Endothelial cell of umbilical vein (primary cell): ENCODE measurements at regions not wholly inside any gene's neighbourhood (a gene's known extent, or its start where the extent isn't known, plus 50 kb on each side); places are given as distances from the start of the nearest gene placed in this dataset.

Experiments
- BruUV-seq: library from RNA; stranded (reverse); fragments of 400-500 nt; replicated peaks from 2 replicates; lab custom pipeline; 2021; lab: Mats Ljungman, UMichigan
- CTCF ChIA-PET: fragments of 300-600, 350-600 bp; sonication (Branson Sonifier 250); formaldehyde crosslinking; loops from one replicate; lab custom pipeline; 2021; ENCODE audit warnings: antibody characterized with exemption, inconsistent platforms; lab: Charles Lee
- POLR2A ChIA-PET: fragments of 300-600, 350-600 bp; sonication (Branson Sonifier 250); formaldehyde crosslinking; loops from one replicate; lab custom pipeline; 2021; ENCODE audit warnings: antibody characterized with exemption, inconsistent platforms; lab: Charles Lee
- DNase-seq: peaks from one replicate; pipeline ENCODE4 v3.0.0-alpha.2; 2011; ENCODE audit warnings: low read depth, low spot score
- FAIRE-seq: peaks from 2 replicates; lab custom pipeline; 2011; peaks lifted over from hg19 to GRCh38; lab: Jason Lieb, UNC
- H2AFZ ChIP-seq: 2 replicates; pipeline ENCODE4 v1.6.0; 2012; ENCODE audit warnings: low read depth, low read length, control low read depth, inconsistent platforms
- H3K27ac ChIP-seq: 2 replicates; pipeline ENCODE4 v1.5.1; 2011; ENCODE audit warnings: low read depth, mild to moderate bottlenecking, control low read depth, low read length, moderate library complexity; ENCODE audit not compliant: insufficient read depth
- H3K27me3 ChIP-seq, 2 experiments: 2 replicates each; pipeline versions ENCODE4 v1.6.0 to v1.6.1; 2011; ENCODE audit warnings: low read length in 2 of 2, mixed read lengths in 1 of 2; ENCODE audit not compliant: control insufficient read depth in 2 of 2, insufficient read depth in 2 of 2
- H3K36me3 ChIP-seq, 2 experiments: 2 replicates in 1 of 2; 3 replicates in 1 of 2; pipeline ENCODE4 v1.5.1; 2011; ENCODE audit warnings: low read length in 2 of 2, mild to moderate bottlenecking in 1 of 2, moderate library complexity in 1 of 2; ENCODE audit not compliant: control insufficient read depth in 2 of 2, insufficient read depth in 2 of 2; ENCODE audit errors: extremely low read depth in 1 of 2
- H3K4me1 ChIP-seq: 3 replicates; pipeline ENCODE4 v1.5.1; 2011; ENCODE audit warnings: mild to moderate bottlenecking, low read length; ENCODE audit not compliant: control insufficient read depth, insufficient read depth; ENCODE audit errors: extremely low read depth
- H3K4me2 ChIP-seq: 2 replicates; pipeline ENCODE4 v1.6.1; 2011; ENCODE audit warnings: low read length, control low read depth, mixed read lengths; ENCODE audit not compliant: insufficient read depth
- H3K4me3 ChIP-seq, 3 experiments: fragments of 200-600 bp in 1 of 3; sonication (generic), shearing (Covaris generic) in 1 of 3; replicated peaks in 1 of 3; 2 replicates each; pipeline ENCODE4 v1.5.1; 2011 to 2016; ENCODE audit warnings: control low read depth in 3 of 3, low read length in 3 of 3, mild to moderate bottlenecking in 2 of 3, inconsistent platforms in 1 of 3, low read depth in 1 of 3, moderate library complexity in 1 of 3; ENCODE audit not compliant: insufficient read depth in 1 of 3
- H3K79me2 ChIP-seq: 2 replicates; pipeline ENCODE4 v1.6.0; 2012; ENCODE audit warnings: low read length, inconsistent platforms; ENCODE audit not compliant: control insufficient read depth, insufficient read depth
- H3K9ac ChIP-seq: replicated peaks from 2 replicates; pipeline ENCODE3; 2011; ENCODE audit warnings: low read length, control low read depth; ENCODE audit not compliant: insufficient read depth; ENCODE audit errors: extremely low read depth
- H3K9me1 ChIP-seq: replicated peaks from 3 replicates; pipeline ENCODE4 v1.6.0; 2011; ENCODE audit warnings: mild to moderate bottlenecking, low read length; ENCODE audit not compliant: control insufficient read depth, insufficient read depth; ENCODE audit errors: extremely low read depth
- H3K9me3 ChIP-seq: replicated peaks from 2 replicates; pipeline ENCODE4 v1.5.1; 2012; ENCODE audit warnings: low read length, inconsistent platforms; ENCODE audit not compliant: control insufficient read depth, insufficient read depth
- H4K20me1 ChIP-seq: replicated peaks from 2 replicates; pipeline ENCODE3; 2011; ENCODE audit warnings: mild to moderate bottlenecking, low read length; ENCODE audit not compliant: control insufficient read depth, insufficient read depth; ENCODE audit errors: extremely low read depth
- EZH2 ChIP-seq: IDR thresholded peaks from 2 replicates; pipeline ENCODE4 v1.6.1; 2012; ENCODE audit warnings: borderline replicate concordance, low read depth, mild to moderate bottlenecking, moderate library complexity, low read length, inconsistent platforms; ENCODE audit not compliant: severe bottlenecking
- JUN ChIP-seq: IDR thresholded peaks from 2 replicates; pipeline ENCODE4 v1.6.1; 2011; ENCODE audit warnings: borderline replicate concordance, low read depth; ENCODE audit not compliant: insufficient read length, insufficient read depth
- POLR2A ChIP-seq: IDR thresholded peaks from 2 replicates; pipeline ENCODE4 v1.6.1; 2012; ENCODE audit warnings: low read depth, mild to moderate bottlenecking, control low read depth, low read length
- dilution Hi-C: fragments of 300-500 bp; cut with MboI; formaldehyde crosslinking; loops from one replicate; pipeline ENCODE4 v1.15.0; 2019; ENCODE audit warnings: low sequenced_read_pairs; ENCODE audit not compliant: extremely low pct_ligation_motif_present
- intact Hi-C: fragments of 100-400 bp; cut with micrococcal nuclease; formaldehyde crosslinking; loops from one replicate; pipeline ENCODE4 v1.10.0; 2022
- TF ChIP-seq, protein P1 (sequence below), 2 donors: IDR thresholded peaks; 1 replicate in 1 of 2; 2 replicates in 1 of 2; pipeline ENCODE4 v1.5.1; 2011; ENCODE audit warnings: low read length in 2 of 2, mild to moderate bottlenecking in 2 of 2, moderate library complexity in 2 of 2, control low read depth in 1 of 2, inconsistent platforms in 1 of 2, low read depth in 1 of 2; ENCODE audit not compliant: insufficient read depth in 1 of 2; ENCODE audit errors: extremely low read depth in 1 of 2
- TF ChIP-seq, protein P2 (sequence below): IDR thresholded peaks from 2 replicates; pipeline ENCODE4 v1.6.1; 2011; ENCODE audit not compliant: insufficient read depth, insufficient read length

DNA sequence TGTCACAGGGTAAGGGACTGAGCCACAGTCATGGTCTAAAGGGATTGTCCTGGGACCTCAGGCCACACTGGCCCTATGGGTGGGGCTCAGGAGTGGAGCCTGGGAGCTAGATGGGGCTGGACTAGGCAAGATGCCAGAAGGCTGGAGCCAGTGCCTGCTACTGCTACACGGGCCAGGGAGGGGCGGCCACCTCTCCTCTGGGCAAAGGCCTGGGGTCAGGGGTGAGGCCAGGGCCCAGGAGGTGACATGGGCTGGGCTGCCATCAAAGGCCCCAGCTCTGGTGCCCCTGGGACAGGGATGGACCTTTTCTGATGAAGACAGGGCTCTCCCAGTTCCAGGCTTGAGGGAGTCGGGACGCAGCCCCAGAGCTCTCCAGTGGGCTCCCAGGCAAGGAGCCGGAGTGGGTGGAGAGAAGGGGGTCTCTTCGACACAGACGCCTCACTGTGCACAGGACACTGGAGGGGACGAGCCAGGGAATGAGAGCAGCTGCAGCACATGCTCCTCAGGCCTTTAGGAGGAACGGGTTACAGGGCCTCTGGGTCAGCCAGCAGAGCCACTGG is 62.1 kb upstream of the IQSEC1 start:
- no peak for FAIRE-seq
- no peak overlapping the region for H2AFZ ChIP-seq
- no peaks in the 10 kb centered on the region for H3K9me3 ChIP-seq
- CTCF ChIA-PET, result no interaction called here
- H3K27me3 ChIP-seq, result no peaks in the 10 kb centered on the region
- no peak overlapping the region for H3K4me2 ChIP-seq
- H4K20me1 ChIP-seq, result no peaks in the 10 kb centered on the region
- H3K27ac ChIP-seq, result no peak overlapping the region
- H3K9ac ChIP-seq, result no peak overlapping the region
- H3K4me3 ChIP-seq, result no peak overlapping the region
- no peaks in the 10 kb centered on the region for H3K79me2 ChIP-seq
- POLR2A ChIA-PET, result no interaction called here
- intact Hi-C loops (no loop called here), dilution Hi-C loops (no loop called here)
- no peaks in the 10 kb centered on the region for H3K4me1 ChIP-seq
- no peaks in the 10 kb centered on the region for H3K9me1 ChIP-seq
- BruUV-seq, result no TSS peak
- DNase-seq, result no peak
- H3K36me3 ChIP-seq, result no peaks in the 10 kb centered on the region
- no peak for TF ChIP-seq POLR2A
- TF ChIP-seq JUN, result no peak
- TF ChIP-seq, protein P1, sequence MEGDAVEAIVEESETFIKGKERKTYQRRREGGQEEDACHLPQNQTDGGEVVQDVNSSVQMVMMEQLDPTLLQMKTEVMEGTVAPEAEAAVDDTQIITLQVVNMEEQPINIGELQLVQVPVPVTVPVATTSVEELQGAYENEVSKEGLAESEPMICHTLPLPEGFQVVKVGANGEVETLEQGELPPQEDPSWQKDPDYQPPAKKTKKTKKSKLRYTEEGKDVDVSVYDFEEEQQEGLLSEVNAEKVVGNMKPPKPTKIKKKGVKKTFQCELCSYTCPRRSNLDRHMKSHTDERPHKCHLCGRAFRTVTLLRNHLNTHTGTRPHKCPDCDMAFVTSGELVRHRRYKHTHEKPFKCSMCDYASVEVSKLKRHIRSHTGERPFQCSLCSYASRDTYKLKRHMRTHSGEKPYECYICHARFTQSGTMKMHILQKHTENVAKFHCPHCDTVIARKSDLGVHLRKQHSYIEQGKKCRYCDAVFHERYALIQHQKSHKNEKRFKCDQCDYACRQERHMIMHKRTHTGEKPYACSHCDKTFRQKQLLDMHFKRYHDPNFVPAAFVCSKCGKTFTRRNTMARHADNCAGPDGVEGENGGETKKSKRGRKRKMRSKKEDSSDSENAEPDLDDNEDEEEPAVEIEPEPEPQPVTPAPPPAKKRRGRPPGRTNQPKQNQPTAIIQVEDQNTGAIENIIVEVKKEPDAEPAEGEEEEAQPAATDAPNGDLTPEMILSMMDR (IDR thresholded peaks at IDR 0.05; ENCODE audit: extremely low read depth in 1 of 2, insufficient read depth in 1 of 2, low read depth in 1 of 2, low read length in 2 of 2), result no peak
- TF ChIP-seq, protein P2, sequence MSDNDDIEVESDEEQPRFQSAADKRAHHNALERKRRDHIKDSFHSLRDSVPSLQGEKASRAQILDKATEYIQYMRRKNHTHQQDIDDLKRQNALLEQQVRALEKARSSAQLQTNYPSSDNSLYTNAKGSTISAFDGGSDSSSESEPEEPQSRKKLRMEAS, result no peak
- no peak for TF ChIP-seq EZH2

- CTCF ChIA-PET, result no interaction called here
- intact Hi-C loops, result no loop called here
- H2AFZ ChIP-seq, result no peak overlapping the region
- H3K4me1 ChIP-seq, result no peaks in the 10 kb centered on the region
- FAIRE-seq (no peak), DNase-seq (no peak)
- no TSS peak for BruUV-seq
- H4K20me1 ChIP-seq, result no peaks in the 10 kb centered on the region
- H3K27ac ChIP-seq, result no peak overlapping the region
- no peak overlapping the region for H3K4me3 ChIP-seq
- no peak for TF ChIP-seq POLR2A
- TF ChIP-seq, protein P1 (IDR thresholded peaks at IDR 0.05; ENCODE audit: extremely low read depth in 1 of 2, insufficient read depth in 1 of 2, low read depth in 1 of 2, low read length in 2 of 2), result no peak
- no peaks in the 10 kb centered on the region for H3K27me3 ChIP-seq
- POLR2A ChIA-PET, result no interaction called here
- H3K9me1 ChIP-seq, result no peaks in the 10 kb centered on the region
- dilution Hi-C loops, result no loop called here
- no peak overlapping the region for H3K4me2 ChIP-seq
- H3K9ac ChIP-seq, result no peak overlapping the region
- H3K9me3 ChIP-seq, result no peaks in the 10 kb centered on the region
- no peaks in the 10 kb centered on the region for H3K79me2 ChIP-seq
- H3K36me3 ChIP-seq, result no peaks in the 10 kb centered on the region
Measured at GRCh38 chr3:13134879-13135206, 61.6 kb upstream of the IQSEC1 start.
